Esophagus squamous epithelium (tissue), 5 donors: ENCODE measurements at regions not wholly inside any gene's neighbourhood (a gene's known extent, or its start where the extent isn't known, plus 50 kb on each side); places are given as distances from the start of the nearest gene placed in this dataset.

Source experiments
- DNase-seq: peaks from one replicate; lab custom pipeline; 2025; lab: John Stamatoyannopoulos, UW
- H3K27ac ChIP-seq, 4 donors: fragments of 200-600 bp; sonication (generic); one replicate each; pipeline ENCODE4 v1.5.1; 2016 to 2019; ENCODE audit warnings: mild to moderate bottlenecking in 1 of 4
- H3K27me3 ChIP-seq, 4 donors: fragments of 200-600 bp; sonication (generic); 1 replicate in 3 of 4; 2 replicates in 1 of 4; pipeline versions ENCODE4 v1.5.1 to v1.6.0; 2017 to 2021; ENCODE audit warnings: antibody characterized with exemption in 1 of 4
- H3K36me3 ChIP-seq, 3 donors: fragments of 200-600 bp; sonication (generic); one replicate each; pipeline ENCODE4 v1.5.1; 2016 to 2019
- H3K4me1 ChIP-seq, 3 donors: fragments of 200-600 bp; sonication (generic); one replicate each; pipeline ENCODE4 v1.5.1; 2017 to 2019
- H3K4me3 ChIP-seq, 4 donors: fragments of 200-600 bp; sonication (generic); 1 replicate in 3 of 4; 2 replicates in 1 of 4; pipeline ENCODE4 v1.5.1; 2016 to 2019; ENCODE audit warnings: mild to moderate bottlenecking in 2 of 4, moderate library complexity in 1 of 4
- H3K9me3 ChIP-seq, 3 donors: fragments of 200-600 bp; sonication (generic); one replicate each; pipeline ENCODE4 v1.5.1; 2016 to 2019
- POLR2A ChIP-seq, 4 donors: fragments of 450-650 bp; IDR thresholded peaks; one replicate each; pipeline ENCODE4 v1.6.1; 2017; ENCODE audit warnings: antibody characterized with exemption in 4 of 4, mild to moderate bottlenecking in 4 of 4, moderate library complexity in 3 of 4
- WGBS, 2 donors: methylation state at CpG; one replicate each; pipeline ENCODE4 v1.1.5; 2018; 5-methylcytosine and 5-hydroxymethylcytosine counted together
- intact Hi-C: fragments of 100-400 bp; cut with DNase I; formaldehyde crosslinking; loops from one replicate; pipeline ENCODE4 v1.15.0; 2022
- TF ChIP-seq, protein P1 (sequence below), 6 experiments: fragments of 450-650 bp in 4 of 6; fragments of 200-600 bp in 2 of 6; sonication (generic) in 2 of 6; IDR thresholded peaks; one replicate each; pipeline ENCODE4 v1.5.1; 2016 to 2019; ENCODE audit warnings: antibody characterized with exemption in 6 of 6, mild to moderate bottlenecking in 4 of 6, moderate library complexity in 4 of 6
- donor health status: DM: yes; HTN: yes; CAD: no.

GRCh38 chr14:29191092-29191491 lies 424.5 kb downstream of the FOXG1 start:
- Histone ChIP-seq H3K4me3 (no peak overlapping the region), H3K4me1 (no peaks in the 10 kb centered on the region), H3K27me3 (no peaks in the 10 kb centered on the region), H3K36me3 (no peaks in the 10 kb centered on the region), H3K27ac (no peak overlapping the region), H3K9me3 (peaks cover 0 to 3% (median 0%) of the 10 kb centered on the region in 3 donors)
- intact Hi-C loops: no loop called here
- no peak for DNase-seq
- TF ChIP-seq, protein P1, sequence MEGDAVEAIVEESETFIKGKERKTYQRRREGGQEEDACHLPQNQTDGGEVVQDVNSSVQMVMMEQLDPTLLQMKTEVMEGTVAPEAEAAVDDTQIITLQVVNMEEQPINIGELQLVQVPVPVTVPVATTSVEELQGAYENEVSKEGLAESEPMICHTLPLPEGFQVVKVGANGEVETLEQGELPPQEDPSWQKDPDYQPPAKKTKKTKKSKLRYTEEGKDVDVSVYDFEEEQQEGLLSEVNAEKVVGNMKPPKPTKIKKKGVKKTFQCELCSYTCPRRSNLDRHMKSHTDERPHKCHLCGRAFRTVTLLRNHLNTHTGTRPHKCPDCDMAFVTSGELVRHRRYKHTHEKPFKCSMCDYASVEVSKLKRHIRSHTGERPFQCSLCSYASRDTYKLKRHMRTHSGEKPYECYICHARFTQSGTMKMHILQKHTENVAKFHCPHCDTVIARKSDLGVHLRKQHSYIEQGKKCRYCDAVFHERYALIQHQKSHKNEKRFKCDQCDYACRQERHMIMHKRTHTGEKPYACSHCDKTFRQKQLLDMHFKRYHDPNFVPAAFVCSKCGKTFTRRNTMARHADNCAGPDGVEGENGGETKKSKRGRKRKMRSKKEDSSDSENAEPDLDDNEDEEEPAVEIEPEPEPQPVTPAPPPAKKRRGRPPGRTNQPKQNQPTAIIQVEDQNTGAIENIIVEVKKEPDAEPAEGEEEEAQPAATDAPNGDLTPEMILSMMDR (IDR thresholded peaks at IDR 0.05): no peak
- TF ChIP-seq POLR2A (IDR thresholded peaks at IDR 0.05): no peak

GRCh38 chr14:29197557-29197956 lies 431.0 kb downstream of the FOXG1 start:
- Histone ChIP-seq H3K27ac (no peak overlapping the region), H3K27me3 (no peaks in the 10 kb centered on the region), H3K4me1 (no peaks in the 10 kb centered on the region), H3K36me3 (no peaks in the 10 kb centered on the region), H3K4me3 (no peak overlapping the region), H3K9me3 (no peaks in the 10 kb centered on the region)
- DNase-seq: no peak
- intact Hi-C loops: no loop called here
- WGBS, 2 donors: 59 to 79% methylated on average over 1 of the region's 1 CpG
- TF ChIP-seq, protein P1 (IDR thresholded peaks at IDR 0.05): no peak
- TF ChIP-seq POLR2A (IDR thresholded peaks at IDR 0.05): no peak

- no peaks in the 10 kb centered on the region for H3K9me3 ChIP-seq
- DNase-seq: no peak
- H3K27ac ChIP-seq: no peak overlapping the region
- 82 to 87% methylated on average over 2 of the region's 2 CpGs for WGBS, 2 donors
- intact Hi-C loops: no loop called here
- no peaks in the 10 kb centered on the region for H3K36me3 ChIP-seq
- no peaks in the 10 kb centered on the region for H3K4me1 ChIP-seq
- TF ChIP-seq, protein P1 (IDR thresholded peaks at IDR 0.05): no peak
- no peak for TF ChIP-seq POLR2A (IDR thresholded peaks at IDR 0.05)
- H3K4me3 ChIP-seq: no peak overlapping the region
- H3K27me3 ChIP-seq: no peaks in the 10 kb centered on the region
These were observed 439.1 kb downstream of the FOXG1 start for GRCh38 chr14:29205658-29206057.

- TF ChIP-seq, protein P1 (IDR thresholded peaks at IDR 0.05): no peak
- TF ChIP-seq POLR2A (IDR thresholded peaks at IDR 0.05): no peak
- Histone ChIP-seq H3K27me3 (peaks cover 0 to 3% (median 0%) of the 10 kb centered on the region in 4 donors), H3K36me3 (no peaks in the 10 kb centered on the region), H3K27ac (no peak overlapping the region), H3K9me3 (no peaks in the 10 kb centered on the region), H3K4me1 (no peaks in the 10 kb centered on the region), H3K4me3 (no peak overlapping the region)
- DNase-seq: no peak
- WGBS, 2 donors: 47 to 64% methylated on average over 3 of the region's 3 CpGs
- intact Hi-C loops: no loop called here
These were observed 449.3 kb downstream of the FOXG1 start for GRCh38 chr14:29215853-29216252.

GRCh38 chr14:29216268-29217232 lies 450.0 kb downstream of the FOXG1 start:
- peaks cover 0 to 3% (median 0%) of the 10 kb centered on the region in 4 donors for H3K27me3 ChIP-seq
- no peak overlapping the region for H3K27ac ChIP-seq
- H3K36me3 ChIP-seq: no peaks in the 10 kb centered on the region
- H3K4me1 ChIP-seq: no peaks in the 10 kb centered on the region
- intact Hi-C loops: no loop called here
- DNase-seq: no peak
- H3K4me3 ChIP-seq: no peak overlapping the region
- H3K9me3 ChIP-seq: no peaks in the 10 kb centered on the region
- TF ChIP-seq POLR2A (IDR thresholded peaks at IDR 0.05): no peak
- TF ChIP-seq, protein P1 (IDR thresholded peaks at IDR 0.05): no peak
- 28 to 40% methylated on average over 9 of the region's 9 CpGs for WGBS, 2 donors
